ENCODE measurements at regions not wholly inside any gene's neighbourhood (a gene's known extent, or its start where the extent isn't known, plus 50 kb on each side); places are given as distances from the start of the nearest gene placed in this dataset.

DNA sequence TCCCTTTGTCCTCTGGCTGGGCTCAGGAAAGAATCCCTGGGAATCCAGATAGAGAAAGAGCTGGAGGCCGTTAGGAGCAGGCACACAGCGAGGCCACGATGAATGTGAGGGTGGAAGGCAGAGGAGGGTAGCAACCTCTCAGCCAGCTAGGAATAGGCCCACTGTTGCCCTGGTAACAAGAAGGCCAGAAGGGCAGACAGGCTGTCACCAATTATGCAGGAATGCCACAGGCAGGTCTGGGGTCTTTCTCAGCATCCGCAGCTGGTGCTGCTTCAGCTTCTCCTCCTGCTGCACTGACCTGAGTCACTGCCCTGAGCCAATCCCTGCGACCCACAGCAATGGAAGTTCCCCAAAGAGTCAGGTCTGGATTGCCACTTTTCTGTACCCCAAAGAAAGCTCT is 62.8 kb upstream of the C3orf80 start:
- DNase-seq: no peak
- Mint-ChIP-seq H3K9me3 (peaks cover 0 to 3% (median 0%) of the 10 kb centered on the region in 7 donors), H3K27me3 (ENCODE audit: low read depth in 3 of 3) (peaks cover 0 to 2% (median 0%) of the 10 kb centered on the region in 3 donors), H3K4me1 (no peaks in the 10 kb centered on the region), H3K4me3 (no peak overlapping the region), H3K27ac (no peak overlapping the region), H3K36me3 (no peaks in the 10 kb centered on the region)
- no peak overlapping the region for H3K4me3 ChIP-seq (replicated peaks in 1 of 3; ENCODE audit: low read depth in 2 of 3, low read length in 3 of 3)
- no peaks in the 10 kb centered on the region for H3K79me2 ChIP-seq (ENCODE audit: insufficient read depth, low read length)
- no peak overlapping the region for H3K27ac ChIP-seq (ENCODE audit: low read depth in 1 of 2, low read length in 2 of 2)
- H3K36me3 ChIP-seq (replicated peaks in 1 of 2; ENCODE audit: control insufficient read depth in 1 of 2, insufficient read depth in 2 of 2, low read length in 2 of 2): no peaks in the 10 kb centered on the region
- TF ChIP-seq CTCF (IDR thresholded peaks at IDR 0.05): no peak
- no peak overlapping the region for H2AFZ ChIP-seq (ENCODE audit: insufficient read depth, low read depth, low read length, poor library complexity, severe bottlenecking)
- no peaks in the 10 kb centered on the region for H4K20me1 ChIP-seq (ENCODE audit: insufficient read depth, low read length)
- no peak overlapping the region for H3K4me2 ChIP-seq (replicated peaks; ENCODE audit: extremely low read depth, low read length, poor library complexity, severe bottlenecking)
- intact Hi-C loops (cut with micrococcal nuclease): no loop called here
- H3K4me1 ChIP-seq (ENCODE audit: control insufficient read depth in 1 of 2, insufficient read depth in 2 of 2, low read length in 2 of 2): no peaks in the 10 kb centered on the region
- H3K27me3 ChIP-seq (ENCODE audit: control insufficient read depth in 2 of 2, insufficient read depth in 2 of 2, low read length in 2 of 2): no peaks in the 10 kb centered on the region
- H3K9ac ChIP-seq (ENCODE audit: insufficient read depth, low read length, poor library complexity, severe bottlenecking): no peak overlapping the region
- no peaks in the 10 kb centered on the region for H3K9me3 ChIP-seq (replicated peaks in 1 of 2; ENCODE audit: control insufficient read depth in 1 of 2, insufficient read depth in 1 of 2, low read length in 2 of 2)
- 88% methylated on average over 5 of the region's 5 CpGs for WGBS (ENCODE audit: insufficient coverage)

DNA sequence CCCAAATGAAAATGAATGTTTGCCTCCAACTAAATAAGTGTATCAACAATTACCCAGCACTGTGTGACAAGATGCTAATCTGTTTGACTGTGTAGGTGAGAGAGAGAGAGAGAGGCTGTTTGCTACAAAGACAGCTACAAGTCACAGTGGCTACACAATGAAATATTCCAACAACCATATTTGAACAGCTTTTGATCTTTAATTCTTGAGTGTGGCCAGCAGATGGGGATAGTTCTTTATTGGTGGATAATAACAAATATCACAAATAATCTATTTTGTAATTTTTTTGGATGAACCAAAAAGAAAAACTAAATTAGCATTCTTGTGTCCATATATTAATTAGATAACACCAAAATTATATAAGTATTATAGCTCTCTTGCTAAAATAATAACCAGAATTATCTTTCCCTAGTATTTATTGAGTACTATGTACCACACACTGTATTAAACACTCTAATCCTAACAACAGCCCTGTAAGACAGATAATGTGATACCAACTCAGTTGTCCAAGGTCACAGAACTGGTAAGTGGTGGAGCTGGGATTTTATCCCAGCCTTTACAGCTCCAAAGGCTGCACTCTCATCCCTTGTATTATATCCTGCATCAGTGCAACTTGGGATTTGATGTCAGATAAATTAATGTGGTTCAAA is 61.9 kb upstream of the C3orf80 start:
- Histone ChIP-seq H3K27ac (ENCODE audit: low read depth in 1 of 2, low read length in 2 of 2) (no peak overlapping the region), H3K9me3 (replicated peaks in 1 of 2; ENCODE audit: control insufficient read depth in 1 of 2, insufficient read depth in 1 of 2, low read length in 2 of 2) (no peaks in the 10 kb centered on the region), H3K79me2 (ENCODE audit: insufficient read depth, low read length) (no peaks in the 10 kb centered on the region), H3K36me3 (replicated peaks in 1 of 2; ENCODE audit: control insufficient read depth in 1 of 2, insufficient read depth in 2 of 2, low read length in 2 of 2) (no peaks in the 10 kb centered on the region), H3K9ac (ENCODE audit: insufficient read depth, low read length, poor library complexity, severe bottlenecking) (no peak overlapping the region), H4K20me1 (ENCODE audit: insufficient read depth, low read length) (no peaks in the 10 kb centered on the region), H3K4me2 (replicated peaks; ENCODE audit: extremely low read depth, low read length, poor library complexity, severe bottlenecking) (no peak overlapping the region), H2AFZ (ENCODE audit: insufficient read depth, low read depth, low read length, poor library complexity, severe bottlenecking) (no peak overlapping the region), H3K4me3 (replicated peaks in 1 of 3; ENCODE audit: low read depth in 2 of 3, low read length in 3 of 3) (no peak overlapping the region), H3K4me1 (ENCODE audit: control insufficient read depth in 1 of 2, insufficient read depth in 2 of 2, low read length in 2 of 2) (no peaks in the 10 kb centered on the region), H3K27me3 (ENCODE audit: control insufficient read depth in 2 of 2, insufficient read depth in 2 of 2, low read length in 2 of 2) (no peaks in the 10 kb centered on the region)
- H3K36me3 Mint-ChIP-seq: no peaks in the 10 kb centered on the region
- no peaks in the 10 kb centered on the region for H3K27me3 Mint-ChIP-seq (ENCODE audit: low read depth in 3 of 3)
- peaks cover 2% of the 10 kb centered on the region for H3K4me1 Mint-ChIP-seq
- H3K9me3 Mint-ChIP-seq: peaks cover 0 to 3% (median 0%) of the 10 kb centered on the region in 7 donors
- TF ChIP-seq CTCF (IDR thresholded peaks at IDR 0.05): peak; percentile 40
- intact Hi-C loops (cut with micrococcal nuclease): no loop called here
- no peak for DNase-seq
- H3K4me3 Mint-ChIP-seq: no peak overlapping the region
- no peak overlapping the region for H3K27ac Mint-ChIP-seq
